ENCODE measurements at regions not wholly inside any gene's neighbourhood (a gene's known extent, or its start where the extent isn't known, plus 50 kb on each side); places are given as distances from the start of the nearest gene placed in this dataset.

GRCh38 chr17:73969956-73970355, 233.5 kb upstream of the RPL38 start:
- intact Hi-C loops (cut with micrococcal nuclease) = no loop called here

GRCh38 chr17:73971127-73971526, 232.4 kb upstream of the RPL38 start:
- H3K4me1 Mint-ChIP-seq (ENCODE audit: low read depth) = no peaks in the 10 kb centered on the region
- intact Hi-C loops (cut with micrococcal nuclease) = no loop called here
- H3K27me3 Mint-ChIP-seq (ENCODE audit: insufficient read depth) = peaks cover 2% of the 10 kb centered on the region
- no peak for DNase-seq (ENCODE audit: low spot score)
- no peaks in the 10 kb centered on the region for H3K36me3 Mint-ChIP-seq (ENCODE audit: low read depth)
- no peak overlapping the region for H3K27ac Mint-ChIP-seq
- no peak overlapping the region for H3K4me3 Mint-ChIP-seq
- no peaks in the 10 kb centered on the region for H3K9me3 Mint-ChIP-seq

More at GRCh38 chr17:73969956-73970355, 233.5 kb upstream of the RPL38 start:
- Mint-ChIP-seq H3K36me3 (ENCODE audit: low read depth) (no peaks in the 10 kb centered on the region), H3K27ac (no peak overlapping the region), H3K27me3 (ENCODE audit: insufficient read depth) (peaks cover 2% of the 10 kb centered on the region), H3K4me3 (no peak overlapping the region), H3K4me1 (ENCODE audit: low read depth) (no peaks in the 10 kb centered on the region), H3K9me3 (no peaks in the 10 kb centered on the region)
- DNase-seq (ENCODE audit: low spot score) = no peak

- DNase-seq (ENCODE audit: low spot score) = no peak
- Mint-ChIP-seq H3K4me1 (ENCODE audit: low read depth) (no peaks in the 10 kb centered on the region), H3K27me3 (ENCODE audit: insufficient read depth) (peaks cover 2% of the 10 kb centered on the region), H3K27ac (no peak overlapping the region), H3K4me3 (no peak overlapping the region), H3K36me3 (ENCODE audit: low read depth) (no peaks in the 10 kb centered on the region), H3K9me3 (no peaks in the 10 kb centered on the region)
- intact Hi-C loops (cut with micrococcal nuclease) = no loop called here
These were observed 231.4 kb upstream of the RPL38 start for GRCh38 chr17:73972056-73972455.

- DNase-seq (ENCODE audit: low spot score) = no peak
- intact Hi-C loops (cut with micrococcal nuclease) = no loop called here
- H3K4me3 Mint-ChIP-seq = no peak overlapping the region
- H3K27ac Mint-ChIP-seq = no peak overlapping the region
- no peaks in the 10 kb centered on the region for H3K4me1 Mint-ChIP-seq (ENCODE audit: low read depth)
- H3K27me3 Mint-ChIP-seq (ENCODE audit: insufficient read depth) = peaks cover 2% of the 10 kb centered on the region
- no peaks in the 10 kb centered on the region for H3K9me3 Mint-ChIP-seq
- no peaks in the 10 kb centered on the region for H3K36me3 Mint-ChIP-seq (ENCODE audit: low read depth)
These were observed 230.6 kb upstream of the RPL38 start for GRCh38 chr17:73972901-73973300.

- intact Hi-C loops (cut with micrococcal nuclease) = no loop called here
- H3K4me3 Mint-ChIP-seq = no peak overlapping the region
- no peak overlapping the region for H3K27ac Mint-ChIP-seq
- H3K4me1 Mint-ChIP-seq (ENCODE audit: low read depth) = no peaks in the 10 kb centered on the region
- peaks cover 2% of the 10 kb centered on the region for H3K27me3 Mint-ChIP-seq (ENCODE audit: insufficient read depth)
- no peaks in the 10 kb centered on the region for H3K9me3 Mint-ChIP-seq
- no peaks in the 10 kb centered on the region for H3K36me3 Mint-ChIP-seq (ENCODE audit: low read depth)
- no peak for DNase-seq (ENCODE audit: low spot score)
These were observed 229.7 kb upstream of the RPL38 start for GRCh38 chr17:73973586-73974409.

- H3K9me3 Mint-ChIP-seq = no peaks in the 10 kb centered on the region
- no peaks in the 10 kb centered on the region for H3K4me1 Mint-ChIP-seq (ENCODE audit: low read depth)
- H3K4me3 Mint-ChIP-seq = no peak overlapping the region
- H3K36me3 Mint-ChIP-seq (ENCODE audit: low read depth) = no peaks in the 10 kb centered on the region
- intact Hi-C loops (cut with micrococcal nuclease) = no loop called here
- H3K27me3 Mint-ChIP-seq (ENCODE audit: insufficient read depth) = peaks cover 2% of the 10 kb centered on the region
- no peak overlapping the region for H3K27ac Mint-ChIP-seq
- no peak for DNase-seq (ENCODE audit: low spot score)
These were observed 228.9 kb upstream of the RPL38 start for GRCh38 chr17:73974536-73974935.

GRCh38 chr17:73976147-73976546, 227.3 kb upstream of the RPL38 start:
- no peaks in the 10 kb centered on the region for H3K9me3 Mint-ChIP-seq
- DNase-seq (ENCODE audit: low spot score) = no peak
- no peaks in the 10 kb centered on the region for H3K4me1 Mint-ChIP-seq (ENCODE audit: low read depth)
- no peak overlapping the region for H3K4me3 Mint-ChIP-seq
- H3K27ac Mint-ChIP-seq = no peak overlapping the region
- no peaks in the 10 kb centered on the region for H3K36me3 Mint-ChIP-seq (ENCODE audit: low read depth)
- H3K27me3 Mint-ChIP-seq (ENCODE audit: insufficient read depth) = no peaks in the 10 kb centered on the region
- intact Hi-C loops (cut with micrococcal nuclease) = no loop called here

GRCh38 chr17:73976676-73977521, 226.6 kb upstream of the RPL38 start:
- no peaks in the 10 kb centered on the region for H3K9me3 Mint-ChIP-seq
- no peak for DNase-seq (ENCODE audit: low spot score)

GRCh38 chr17:73980517-73980916, 223.0 kb upstream of the RPL38 start:
- intact Hi-C loops (cut with micrococcal nuclease) = no loop called here

More at GRCh38 chr17:73976676-73977521, 226.6 kb upstream of the RPL38 start:
- intact Hi-C loops (cut with micrococcal nuclease) = no loop called here
- Mint-ChIP-seq H3K36me3 (ENCODE audit: low read depth) (no peaks in the 10 kb centered on the region), H3K4me1 (ENCODE audit: low read depth) (no peaks in the 10 kb centered on the region), H3K4me3 (no peak overlapping the region), H3K27me3 (ENCODE audit: insufficient read depth) (no peaks in the 10 kb centered on the region), H3K27ac (no peak overlapping the region)

GRCh38 chr17:73982871-73983270, 220.6 kb upstream of the RPL38 start:
- Mint-ChIP-seq H3K4me1 (ENCODE audit: low read depth) (no peaks in the 10 kb centered on the region), H3K9me3 (no peaks in the 10 kb centered on the region), H3K4me3 (no peak overlapping the region), H3K27ac (no peak overlapping the region), H3K27me3 (ENCODE audit: insufficient read depth) (peaks cover 2% of the 10 kb centered on the region), H3K36me3 (ENCODE audit: low read depth) (no peaks in the 10 kb centered on the region)
- DNase-seq (ENCODE audit: low spot score) = no peak
- intact Hi-C loops (cut with micrococcal nuclease) = no loop called here

More at GRCh38 chr17:73980517-73980916, 223.0 kb upstream of the RPL38 start:
- Mint-ChIP-seq H3K27ac (no peak overlapping the region), H3K27me3 (ENCODE audit: insufficient read depth) (peaks cover 2% of the 10 kb centered on the region), H3K9me3 (no peaks in the 10 kb centered on the region), H3K4me3 (no peak overlapping the region), H3K4me1 (ENCODE audit: low read depth) (no peaks in the 10 kb centered on the region), H3K36me3 (ENCODE audit: low read depth) (no peaks in the 10 kb centered on the region)
- DNase-seq (ENCODE audit: low spot score) = no peak

GRCh38 chr17:73983621-73984400, 219.7 kb upstream of the RPL38 start:
- peaks cover 2% of the 10 kb centered on the region for H3K27me3 Mint-ChIP-seq (ENCODE audit: insufficient read depth)
- H3K9me3 Mint-ChIP-seq = no peaks in the 10 kb centered on the region

GRCh38 chr17:73984941-73985340, 218.5 kb upstream of the RPL38 start:
- H3K9me3 Mint-ChIP-seq = no peaks in the 10 kb centered on the region

More at GRCh38 chr17:73983621-73984400, 219.7 kb upstream of the RPL38 start:
- Mint-ChIP-seq H3K4me1 (ENCODE audit: low read depth) (no peaks in the 10 kb centered on the region), H3K36me3 (ENCODE audit: low read depth) (no peaks in the 10 kb centered on the region), H3K4me3 (no peak overlapping the region), H3K27ac (no peak overlapping the region)
- no peak for DNase-seq (ENCODE audit: low spot score)
- intact Hi-C loops (cut with micrococcal nuclease) = no loop called here

More at GRCh38 chr17:73984941-73985340, 218.5 kb upstream of the RPL38 start:
- Mint-ChIP-seq H3K27me3 (ENCODE audit: insufficient read depth) (peaks cover 2% of the 10 kb centered on the region), H3K36me3 (ENCODE audit: low read depth) (no peaks in the 10 kb centered on the region), H3K4me3 (no peak overlapping the region), H3K4me1 (ENCODE audit: low read depth) (no peaks in the 10 kb centered on the region), H3K27ac (no peak overlapping the region)
- DNase-seq (ENCODE audit: low spot score) = no peak
- intact Hi-C loops (cut with micrococcal nuclease) = no loop called here
